HG02884 (cell line): ENCODE measurements at regions not wholly inside any gene's neighbourhood (a gene's known extent, or its start where the extent isn't known, plus 50 kb on each side); places are given as distances from the start of the nearest gene placed in this dataset.

ENCODE experiments used
- ATAC-seq: cut with Tn5 transposase; IDR thresholded peaks from one replicate; pipeline ENCODE4 v1.9.1; 2021; ENCODE audit warnings: mild to moderate bottlenecking, moderate library complexity; ENCODE audit not compliant: unreplicated experiment

GRCh38 chr18:52001106-52001505 is 338.9 kb upstream of the DCC start:
- no peak for ATAC-seq

GRCh38 chr18:52002600-52002999 is 337.4 kb upstream of the DCC start:
- ATAC-seq = no peak

- no peak for ATAC-seq
These were observed 332.9 kb upstream of the DCC start for GRCh38 chr18:52007105-52007504.

GRCh38 chr18:52008330-52008729 is 331.7 kb upstream of the DCC start:
- no peak for ATAC-seq

- no peak for ATAC-seq
These were observed 331.3 kb upstream of the DCC start for GRCh38 chr18:52008736-52009135.

GRCh38 chr18:52009958-52010357 is 330.0 kb upstream of the DCC start:
- no peak for ATAC-seq

- no peak for ATAC-seq
These were observed 293.9 kb upstream of the DCC start for GRCh38 chr18:52045946-52046675.

GRCh38 chr18:52046842-52047241 is 293.2 kb upstream of the DCC start:
- no peak for ATAC-seq

- no peak for ATAC-seq
These were observed 285.7 kb upstream of the DCC start for GRCh38 chr18:52054324-52054723.

- no peak for ATAC-seq
These were observed 279.2 kb upstream of the DCC start for GRCh38 chr18:52060607-52061304.

GRCh38 chr18:52063923-52064322 is 276.1 kb upstream of the DCC start:
- no peak for ATAC-seq

GRCh38 chr18:52069201-52069600 is 270.8 kb upstream of the DCC start:
- ATAC-seq = no peak

- no peak for ATAC-seq
These were observed 269.7 kb upstream of the DCC start for GRCh38 chr18:52070291-52070756.

- no peak for ATAC-seq
These were observed 262.6 kb upstream of the DCC start for GRCh38 chr18:52077251-52077983.

- no peak for ATAC-seq
These were observed 257.8 kb upstream of the DCC start for GRCh38 chr18:52082246-52082645.

GRCh38 chr18:52087140-52087539 is 252.9 kb upstream of the DCC start:
- no peak for ATAC-seq

- ATAC-seq = no peak
These were observed 250.0 kb upstream of the DCC start for GRCh38 chr18:52090005-52090404.

GRCh38 chr18:52093171-52093570 is 246.8 kb upstream of the DCC start:
- no peak for ATAC-seq

GRCh38 chr18:52118684-52119083 is 221.3 kb upstream of the DCC start:
- ATAC-seq = no peak

- ATAC-seq = no peak
These were observed 209.2 kb upstream of the DCC start for GRCh38 chr18:52130624-52131301.

GRCh38 chr18:52131845-52132244 is 208.2 kb upstream of the DCC start:
- no peak for ATAC-seq
